MM.1S (cell line): ENCODE measurements at regions not wholly inside any gene's neighbourhood (a gene's known extent, or its start where the extent isn't known, plus 50 kb on each side); places are given as distances from the start of the nearest gene placed in this dataset.

Source experiments
- DNase-seq: peaks from one replicate; pipeline ENCODE4 v3.0.0-alpha.2; 2015
- H2AFZ ChIP-seq: fragments of 300-600 bp; sonication (generic); 2 replicates; pipeline ENCODE4 v1.6.0; 2016; ENCODE audit warnings: antibody characterized with exemption, low read length
- H3F3A ChIP-seq: fragments of 300-600 bp; sonication (generic); 2 replicates; pipeline ENCODE4 v1.6.1; 2016; ENCODE audit warnings: mild to moderate bottlenecking, antibody characterized with exemption, low read length, moderate library complexity, mixed read lengths; ENCODE audit not compliant: insufficient read depth
- H3K27ac ChIP-seq: fragments of 300-600 bp; sonication (generic); 2 replicates; pipeline ENCODE4 v1.5.1; 2016; ENCODE audit warnings: mild to moderate bottlenecking, low read length
- H3K27me3 ChIP-seq: fragments of 300-600 bp; sonication (generic); replicated peaks from 2 replicates; pipeline ENCODE4 v1.6.0; 2016; ENCODE audit warnings: low read length; ENCODE audit not compliant: insufficient read depth
- H3K36me3 ChIP-seq: fragments of 300-600 bp; sonication (generic); replicated peaks from 2 replicates; pipeline ENCODE4 v1.6.1; 2016; ENCODE audit warnings: mild to moderate bottlenecking, low read length, mixed read lengths; ENCODE audit not compliant: insufficient read depth
- H3K4me1 ChIP-seq: fragments of 300-600 bp; sonication (generic); 2 replicates; pipeline ENCODE4 v1.6.1; 2016; ENCODE audit warnings: low read length, mixed read lengths
- H3K4me2 ChIP-seq: fragments of 300-600 bp; sonication (generic); 2 replicates; pipeline ENCODE4 v1.6.0; 2016; ENCODE audit warnings: low read depth, low read length
- H3K4me3 ChIP-seq: fragments of 300-600 bp; sonication (generic); 2 replicates; pipeline ENCODE4 v1.5.1; 2016; ENCODE audit warnings: low read length, mixed read lengths
- H3K79me2 ChIP-seq: fragments of 300-600 bp; sonication (generic); 2 replicates; pipeline ENCODE4 v1.6.1; 2016; ENCODE audit warnings: mixed run types, low read length, mixed read lengths
- H3K9ac ChIP-seq: fragments of 300-600 bp; sonication (generic); 2 replicates; pipeline ENCODE4 v1.6.1; 2016; ENCODE audit warnings: low read length, mixed read lengths
- H3K9me2 ChIP-seq: fragments of 300-600 bp; sonication (generic); replicated peaks from 2 replicates; pipeline ENCODE4 v1.6.1; 2016; ENCODE audit warnings: mild to moderate bottlenecking, low read length, mixed read lengths; ENCODE audit not compliant: insufficient read depth
- H3K9me3 ChIP-seq: fragments of 300-600 bp; sonication (generic); replicated peaks from 2 replicates; pipeline ENCODE4 v1.6.1; 2016; ENCODE audit warnings: mild to moderate bottlenecking, low read length, mixed read lengths; ENCODE audit not compliant: insufficient read depth
- H4K20me1 ChIP-seq: fragments of 300-600 bp; sonication (generic); 2 replicates; pipeline ENCODE4 v1.6.1; 2016; ENCODE audit warnings: mild to moderate bottlenecking, low read length, moderate library complexity, mixed read lengths; ENCODE audit not compliant: insufficient read depth
- EZH2 ChIP-seq: fragments of 300-600 bp; sonication (generic); optimal IDR thresholded peaks from 2 replicates; pipeline ENCODE3; 2017; ENCODE audit warnings: low read depth, mild to moderate bottlenecking, antibody characterized with exemption, low read length, mixed read lengths
- EZH2phosphoT487 ChIP-seq: fragments of 300-600 bp; sonication (generic); IDR thresholded peaks from 2 replicates; pipeline ENCODE4 v1.6.1; 2018; ENCODE audit warnings: antibody characterized with exemption, low read length
- TF ChIP-seq, protein P1 (sequence below): fragments of 300-600 bp; sonication (generic); IDR thresholded peaks from 2 replicates; pipeline ENCODE4 v1.5.1; 2016; ENCODE audit warnings: antibody characterized with exemption, low read length, mixed read lengths

DNA sequence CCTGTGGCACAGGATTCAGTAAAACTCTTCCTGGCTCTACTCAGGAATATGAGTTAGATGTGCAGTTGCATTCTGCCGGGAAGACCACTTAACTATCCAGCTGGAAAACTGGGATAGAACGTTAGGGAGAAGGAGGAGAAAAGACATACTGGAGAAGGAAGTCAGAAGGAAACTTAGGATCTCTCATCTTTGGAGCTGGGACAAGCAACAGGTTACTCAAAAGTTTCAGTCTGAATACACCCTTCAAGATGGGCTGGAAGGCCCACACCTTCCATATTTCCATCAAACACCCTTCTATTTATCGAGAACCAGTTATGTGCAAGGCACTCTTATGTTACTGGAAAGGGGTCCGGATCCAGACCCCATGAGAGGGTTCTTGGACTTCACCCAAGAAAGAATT lies 440.4 kb upstream of the NRP1 start:
- Histone ChIP-seq H3K4me1 (no peaks in the 10 kb centered on the region), H3K9me3 (no peaks in the 10 kb centered on the region), H3K36me3 (no peaks in the 10 kb centered on the region), H3K27me3 (no peaks in the 10 kb centered on the region), H3K9me2 (no peaks in the 10 kb centered on the region), H3K4me3 (no peak overlapping the region), H3K27ac (no peak overlapping the region), H2AFZ (no peak overlapping the region), H4K20me1 (no peaks in the 10 kb centered on the region), H3K9ac (no peak overlapping the region), H3K4me2 (no peak overlapping the region), H3F3A (no peaks in the 10 kb centered on the region), H3K79me2 (no peaks in the 10 kb centered on the region)
- DNase-seq = no peak
- TF ChIP-seq EZH2phosphoT487 (no peak), EZH2 (no peak)
- TF ChIP-seq, protein P1, sequence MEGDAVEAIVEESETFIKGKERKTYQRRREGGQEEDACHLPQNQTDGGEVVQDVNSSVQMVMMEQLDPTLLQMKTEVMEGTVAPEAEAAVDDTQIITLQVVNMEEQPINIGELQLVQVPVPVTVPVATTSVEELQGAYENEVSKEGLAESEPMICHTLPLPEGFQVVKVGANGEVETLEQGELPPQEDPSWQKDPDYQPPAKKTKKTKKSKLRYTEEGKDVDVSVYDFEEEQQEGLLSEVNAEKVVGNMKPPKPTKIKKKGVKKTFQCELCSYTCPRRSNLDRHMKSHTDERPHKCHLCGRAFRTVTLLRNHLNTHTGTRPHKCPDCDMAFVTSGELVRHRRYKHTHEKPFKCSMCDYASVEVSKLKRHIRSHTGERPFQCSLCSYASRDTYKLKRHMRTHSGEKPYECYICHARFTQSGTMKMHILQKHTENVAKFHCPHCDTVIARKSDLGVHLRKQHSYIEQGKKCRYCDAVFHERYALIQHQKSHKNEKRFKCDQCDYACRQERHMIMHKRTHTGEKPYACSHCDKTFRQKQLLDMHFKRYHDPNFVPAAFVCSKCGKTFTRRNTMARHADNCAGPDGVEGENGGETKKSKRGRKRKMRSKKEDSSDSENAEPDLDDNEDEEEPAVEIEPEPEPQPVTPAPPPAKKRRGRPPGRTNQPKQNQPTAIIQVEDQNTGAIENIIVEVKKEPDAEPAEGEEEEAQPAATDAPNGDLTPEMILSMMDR = no peak

DNA sequence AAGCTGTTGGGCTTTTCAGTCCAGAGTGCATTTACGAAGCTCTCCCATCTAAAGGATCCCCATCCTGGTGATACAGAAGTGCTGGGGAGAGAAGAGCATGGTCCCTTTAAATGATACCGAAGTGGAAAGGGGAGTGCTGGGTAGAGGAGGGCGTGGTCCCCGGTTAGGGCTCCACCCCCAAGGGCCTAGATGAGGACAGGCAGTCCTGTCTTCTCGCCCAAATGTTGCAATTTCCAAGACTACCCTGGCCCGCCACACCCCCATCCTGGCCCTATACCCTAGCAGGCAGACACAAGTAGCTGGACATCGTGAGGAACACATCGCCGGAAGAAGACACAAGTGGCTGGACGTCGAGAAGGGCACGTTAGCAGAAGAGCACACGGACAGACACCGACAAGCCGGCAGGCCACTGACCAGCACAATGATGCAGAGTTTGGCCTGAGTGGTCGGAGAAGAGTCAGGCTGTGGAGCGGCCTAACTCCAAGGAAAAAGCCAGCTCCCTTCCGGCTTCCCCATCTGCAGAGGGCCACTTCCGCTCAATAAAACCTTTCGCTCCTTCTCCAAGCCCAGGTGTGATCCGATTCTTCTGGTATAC lies 439.5 kb upstream of the NRP1 start:
- no peak overlapping the region for H3K4me3 ChIP-seq
- TF ChIP-seq, protein P1 = no peak
- TF ChIP-seq EZH2phosphoT487 (no peak), EZH2 (no peak)
- no peak overlapping the region for H3K4me2 ChIP-seq
- no peaks in the 10 kb centered on the region for H3K27me3 ChIP-seq
- H3K79me2 ChIP-seq = no peaks in the 10 kb centered on the region
- no peaks in the 10 kb centered on the region for H3F3A ChIP-seq
- no peaks in the 10 kb centered on the region for H4K20me1 ChIP-seq
- no peak for DNase-seq
- H3K4me1 ChIP-seq = no peaks in the 10 kb centered on the region
- H3K9ac ChIP-seq = no peak overlapping the region
- H3K9me3 ChIP-seq = no peaks in the 10 kb centered on the region
- H3K27ac ChIP-seq = no peak overlapping the region
- H2AFZ ChIP-seq = no peak overlapping the region
- no peaks in the 10 kb centered on the region for H3K9me2 ChIP-seq
- no peaks in the 10 kb centered on the region for H3K36me3 ChIP-seq

DNA sequence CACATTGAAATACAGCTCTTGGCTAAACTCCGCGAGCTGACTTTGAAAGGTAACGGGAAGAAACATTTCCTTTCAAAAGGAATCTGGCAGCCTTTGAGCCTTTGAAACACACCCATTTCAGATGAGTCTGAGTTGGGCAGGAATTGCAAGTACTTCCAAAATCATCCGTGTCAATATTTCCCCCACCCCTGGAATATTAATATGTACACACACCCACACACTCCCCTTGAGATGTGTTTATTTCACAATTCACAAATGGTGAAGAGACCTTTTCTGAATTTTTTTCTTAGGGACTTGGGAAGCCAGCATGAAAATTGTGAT lies 438.7 kb upstream of the NRP1 start:
- Histone ChIP-seq H4K20me1 (no peaks in the 10 kb centered on the region), H3K4me2 (no peak overlapping the region), H3K4me1 (no peaks in the 10 kb centered on the region), H3K79me2 (no peaks in the 10 kb centered on the region), H2AFZ (no peak overlapping the region), H3F3A (no peaks in the 10 kb centered on the region), H3K9me2 (no peaks in the 10 kb centered on the region), H3K36me3 (no peaks in the 10 kb centered on the region), H3K27me3 (no peaks in the 10 kb centered on the region), H3K9me3 (no peaks in the 10 kb centered on the region), H3K27ac (no peak overlapping the region), H3K4me3 (no peak overlapping the region), H3K9ac (no peak overlapping the region)
- DNase-seq = no peak
- TF ChIP-seq EZH2 (no peak), EZH2phosphoT487 (no peak)
- TF ChIP-seq, protein P1 = no peak
